Neuronal stem cell (in vitro differentiated cells): ENCODE measurements at regions not wholly inside any gene's neighbourhood (a gene's known extent, or its start where the extent isn't known, plus 50 kb on each side); places are given as distances from the start of the nearest gene placed in this dataset.

Experiments
- DNase-seq: peaks from one replicate; pipeline ENCODE4 v3.0.0-alpha.2; 2013; ENCODE audit warnings: low spot score
- H2AFZ ChIP-seq: one replicate; pipeline ENCODE4 v1.6.1; 2013; ENCODE audit warnings: mild to moderate bottlenecking, low read length, inconsistent platforms
- H2AK5ac ChIP-seq: 2 replicates; pipeline ENCODE4 v1.6.1; 2013; ENCODE audit warnings: low read depth, mild to moderate bottlenecking, inconsistent platforms, low read length, moderate library complexity, mixed read lengths
- H2BK120ac ChIP-seq: 2 replicates; pipeline ENCODE4 v1.6.1; 2013; ENCODE audit warnings: low read depth, mild to moderate bottlenecking, inconsistent platforms, low read length, moderate library complexity, mixed read lengths
- H2BK12ac ChIP-seq: one replicate; pipeline ENCODE4 v1.6.1; 2013; ENCODE audit warnings: low read length, inconsistent platforms
- H2BK15ac ChIP-seq: 2 replicates; pipeline ENCODE4 v1.6.1; 2013; ENCODE audit warnings: mild to moderate bottlenecking, low read length, inconsistent platforms, mixed read lengths
- H2BK5ac ChIP-seq: one replicate; pipeline ENCODE4 v1.6.1; 2013; ENCODE audit warnings: inconsistent platforms, mild to moderate bottlenecking, low read length, moderate library complexity
- H3K14ac ChIP-seq: one replicate; pipeline ENCODE4 v1.6.1; 2013; ENCODE audit warnings: low read length, inconsistent platforms
- H3K18ac ChIP-seq: 2 replicates; pipeline ENCODE4 v1.6.1; 2013; ENCODE audit warnings: low read length, inconsistent platforms
- H3K23ac ChIP-seq: 2 replicates; pipeline ENCODE4 v1.6.1; 2013; ENCODE audit warnings: low read depth, mild to moderate bottlenecking, mixed read lengths, low read length, inconsistent platforms; ENCODE audit not compliant: poor library complexity
- H3K27ac ChIP-seq: replicated peaks from 3 replicates; pipeline ENCODE4 v1.5.1; 2013; ENCODE audit warnings: low read length, inconsistent platforms
- H3K27me3 ChIP-seq, 3 experiments: 2 replicates each; pipeline ENCODE4 v1.6.1; 2013; ENCODE audit warnings: low read length in 3 of 3, mild to moderate bottlenecking in 2 of 3, inconsistent platforms in 1 of 3, low read depth in 1 of 3, mixed read lengths in 1 of 3, moderate library complexity in 1 of 3; ENCODE audit not compliant: control insufficient read depth in 3 of 3, insufficient read depth in 3 of 3
- H3K36me3 ChIP-seq, 2 donors: replicated peaks in 1 of 2; 2 replicates each; pipeline ENCODE4 v1.6.1; 2013; ENCODE audit warnings: low read length in 2 of 2; ENCODE audit not compliant: control insufficient read depth in 2 of 2, insufficient read depth in 2 of 2
- H3K4ac ChIP-seq: 2 replicates; pipeline ENCODE4 v1.6.1; 2013; ENCODE audit warnings: inconsistent platforms, mild to moderate bottlenecking, low read length, moderate library complexity
- H3K4me1 ChIP-seq, 2 donors: 1 replicate in 1 of 2; 2 replicates in 1 of 2; pipeline ENCODE4 v1.6.1; 2013; ENCODE audit warnings: low read length in 2 of 2, low read depth in 1 of 2; ENCODE audit not compliant: control insufficient read depth in 2 of 2, insufficient read depth in 1 of 2
- H3K4me2 ChIP-seq: one replicate; pipeline ENCODE4 v1.6.1; 2013; ENCODE audit warnings: mild to moderate bottlenecking, low read length, inconsistent platforms; ENCODE audit not compliant: insufficient read depth, poor library complexity, severe bottlenecking
- H3K4me3 ChIP-seq, 2 donors: 2 replicates each; pipeline ENCODE4 v1.5.1; 2013; ENCODE audit warnings: low read length in 2 of 2, mild to moderate bottlenecking in 2 of 2, inconsistent platforms in 1 of 2, moderate library complexity in 1 of 2
- H3K79me1 ChIP-seq: one replicate; pipeline ENCODE4 v1.6.1; 2013; ENCODE audit warnings: low read depth, mild to moderate bottlenecking, inconsistent platforms, low read length, moderate library complexity
- H3K9ac ChIP-seq: one replicate; pipeline ENCODE4 v1.6.1; 2013; ENCODE audit warnings: mild to moderate bottlenecking, low read depth, low read length, inconsistent platforms; ENCODE audit not compliant: poor library complexity
- H3K9me3 ChIP-seq, 2 donors: replicated peaks in 1 of 2; 2 replicates each; pipeline versions ENCODE3 to v1.6.1; 2013; ENCODE audit warnings: low read length in 2 of 2, mild to moderate bottlenecking in 2 of 2, inconsistent platforms in 1 of 2, low read depth in 1 of 2, mixed read lengths in 1 of 2, moderate library complexity in 1 of 2; ENCODE audit not compliant: control insufficient read depth in 2 of 2, insufficient read depth in 1 of 2
- H4K8ac ChIP-seq: one replicate; pipeline ENCODE4 v1.6.1; 2013; ENCODE audit warnings: low read depth, mild to moderate bottlenecking, inconsistent platforms, low read length, moderate library complexity
- H4K91ac ChIP-seq: one replicate; pipeline ENCODE4 v1.6.1; 2013; ENCODE audit warnings: low read length, low read depth, mild to moderate bottlenecking, inconsistent platforms; ENCODE audit not compliant: poor library complexity
- WGBS, 2 donors: extraction: QIAGEN DNeasy Blood & Tissue Kit; methylation state at CpG; one replicate each; pipeline ENCODE4 v1.1.7; 2013; ENCODE audit warnings: missing lambda C conversion rate in 2 of 2, mixed read lengths in 1 of 2; ENCODE audit not compliant: insufficient read length in 2 of 2, insufficient replicate concordance in 1 of 2; ENCODE audit errors: extremely low coverage in 2 of 2; 5-methylcytosine and 5-hydroxymethylcytosine counted together

- Histone ChIP-seq H3K36me3 (no peaks in the 10 kb centered on the region), H2BK12ac (no peak overlapping the region), H2AFZ (no peak overlapping the region), H2BK5ac (no peak overlapping the region), H3K23ac (no peak overlapping the region), H2BK120ac (no peak overlapping the region), H2AK5ac (no peak overlapping the region), H3K14ac (no peak overlapping the region), H3K9me3 (peaks cover 1 to 4% of the 10 kb centered on the region in 2 donors), H3K9ac (no peak overlapping the region), H3K27ac (no peak overlapping the region), H2BK15ac (no peak overlapping the region), H3K4ac (no peak overlapping the region), H3K4me2 (no peak overlapping the region), H3K4me3 (no peak overlapping the region), H3K27me3 (no peaks in the 10 kb centered on the region), H3K18ac (no peak overlapping the region), H4K91ac (no peak overlapping the region), H3K79me1 (no peaks in the 10 kb centered on the region), H3K4me1 (peaks cover 0 to 19% of the 10 kb centered on the region in 2 donors), H4K8ac (no peak overlapping the region)
- no peak for DNase-seq
- WGBS, 2 donors: no CpG with 5 or more reads among the region's 2 CpGs
Observed at GRCh38 chr6:144870782-144871181, 585.6 kb downstream of the UTRN start.

GRCh38 chr6:144873623-144874378 is 588.7 kb downstream of the UTRN start:
- Histone ChIP-seq H3K4ac (no peak overlapping the region), H2AK5ac (no peak overlapping the region), H2BK5ac (no peak overlapping the region), H3K4me1 (peaks cover 0 to 19% of the 10 kb centered on the region in 2 donors), H2AFZ (peak overlapping the region; percentile 11), H3K27ac (no peak overlapping the region), H3K14ac (no peak overlapping the region), H3K79me1 (no peaks in the 10 kb centered on the region), H3K23ac (no peak overlapping the region), H3K27me3 (no peaks in the 10 kb centered on the region), H3K4me2 (no peak overlapping the region), H2BK120ac (no peak overlapping the region), H3K9ac (no peak overlapping the region), H3K9me3 (peaks cover 0 to 1% of the 10 kb centered on the region in 2 donors), H3K36me3 (no peaks in the 10 kb centered on the region), H3K18ac (no peak overlapping the region), H2BK12ac (no peak overlapping the region), H3K4me3 (no peak overlapping the region), H4K91ac (no peak overlapping the region), H4K8ac (no peak overlapping the region), H2BK15ac (no peak overlapping the region)
- no peak for DNase-seq
- no CpG with 5 or more reads among the region's 1 CpG for WGBS, 2 donors

- WGBS, 2 donors: no CpG with 5 or more reads among the region's 2 CpGs
- H3K23ac ChIP-seq: no peak overlapping the region
- H2BK12ac ChIP-seq: no peak overlapping the region
- peaks cover 0 to 1% of the 10 kb centered on the region in 2 donors for H3K9me3 ChIP-seq
- no peak overlapping the region for H2BK15ac ChIP-seq
- H2AK5ac ChIP-seq: no peak overlapping the region
- H3K9ac ChIP-seq: no peak overlapping the region
- no peak overlapping the region for H4K8ac ChIP-seq
- H2BK120ac ChIP-seq: no peak overlapping the region
- H3K4ac ChIP-seq: no peak overlapping the region
- no peak for DNase-seq
- no peak overlapping the region for H3K18ac ChIP-seq
- no peak overlapping the region for H2BK5ac ChIP-seq
- H3K4me2 ChIP-seq: no peak overlapping the region
- H3K27me3 ChIP-seq: no peaks in the 10 kb centered on the region
- H3K4me1 ChIP-seq: peaks cover 0 to 19% of the 10 kb centered on the region in 2 donors
- H3K4me3 ChIP-seq: no peak overlapping the region
- no peaks in the 10 kb centered on the region for H3K36me3 ChIP-seq
- no peak overlapping the region for H3K14ac ChIP-seq
- H4K91ac ChIP-seq: no peak overlapping the region
- H3K27ac ChIP-seq: no peak overlapping the region
- H2AFZ ChIP-seq: no peak overlapping the region
- H3K79me1 ChIP-seq: no peaks in the 10 kb centered on the region
Observed at GRCh38 chr6:144876689-144877088, 591.6 kb downstream of the UTRN start.

GRCh38 chr6:144877118-144877517 is 592.0 kb downstream of the UTRN start:
- H3K4me1 ChIP-seq: peaks cover 0 to 19% of the 10 kb centered on the region in 2 donors
- no peak overlapping the region for H3K18ac ChIP-seq
- no peak overlapping the region for H3K27ac ChIP-seq
- H2AFZ ChIP-seq: no peak overlapping the region
- no peak overlapping the region for H3K4me2 ChIP-seq
- H4K91ac ChIP-seq: no peak overlapping the region
- H2BK5ac ChIP-seq: no peak overlapping the region
- H2BK12ac ChIP-seq: no peak overlapping the region
- H3K14ac ChIP-seq: no peak overlapping the region
- no peak overlapping the region for H3K4ac ChIP-seq
- H3K36me3 ChIP-seq: no peaks in the 10 kb centered on the region
- H3K9me3 ChIP-seq: peaks cover 0 to 1% of the 10 kb centered on the region in 2 donors
- H3K79me1 ChIP-seq: no peaks in the 10 kb centered on the region
- H3K23ac ChIP-seq: no peak overlapping the region
- no peak overlapping the region for H2BK120ac ChIP-seq
- H2BK15ac ChIP-seq: no peak overlapping the region
- no peak overlapping the region for H2AK5ac ChIP-seq
- no peaks in the 10 kb centered on the region for H3K27me3 ChIP-seq
- WGBS, 2 donors: no CpG with 5 or more reads among the region's 1 CpG
- no peak overlapping the region for H3K9ac ChIP-seq
- no peak overlapping the region for H4K8ac ChIP-seq
- DNase-seq: no peak
- no peak overlapping the region for H3K4me3 ChIP-seq
